Lower leg skin (tissue), 3 donors: ENCODE measurements at regions not wholly inside any gene's neighbourhood (a gene's known extent, or its start where the extent isn't known, plus 50 kb on each side); places are given as distances from the start of the nearest gene placed in this dataset.

Experiments
- CTCF ChIP-seq, 3 donors: fragments of 450-650 bp; IDR thresholded peaks; one replicate each; pipeline ENCODE4 v1.5.1; 2016; ENCODE audit warnings: antibody characterized with exemption in 3 of 3, mild to moderate bottlenecking in 3 of 3, moderate library complexity in 2 of 3
- POLR2A ChIP-seq, 2 donors: fragments of 450-650 bp; IDR thresholded peaks; one replicate each; pipeline ENCODE4 v1.6.1; 2016 to 2017; ENCODE audit warnings: antibody characterized with exemption in 2 of 2, mild to moderate bottlenecking in 1 of 2, moderate library complexity in 1 of 2

GRCh38 chr1:201649761-201650622 is 111.1 kb downstream of the NAV1 start:
- no peak for TF ChIP-seq CTCF (IDR thresholded peaks at IDR 0.05)
- TF ChIP-seq POLR2A (IDR thresholded peaks at IDR 0.05): no peak
